Tibial nerve (tissue), 4 donors: ENCODE measurements at regions not wholly inside any gene's neighbourhood (a gene's known extent, or its start where the extent isn't known, plus 50 kb on each side); places are given as distances from the start of the nearest gene placed in this dataset.

Source experiments
- DNase-seq, 2 donors: peaks; one replicate each; pipeline ENCODE4 v3.0.0-alpha.2; 2019; ENCODE audit warnings: low spot score in 2 of 2
- H3K27ac ChIP-seq, 4 donors: fragments of 200-600 bp; sonication (generic) in 3 of 4; one replicate each; pipeline ENCODE4 v1.5.1; 2017 to 2019; ENCODE audit warnings: mild to moderate bottlenecking in 1 of 4
- H3K27me3 ChIP-seq, 2 donors: fragments of 200-600 bp; sonication (generic) in 1 of 2; one replicate each; pipeline versions ENCODE4 v1.5.1 to v1.6.0; 2017 to 2019
- H3K36me3 ChIP-seq, 3 donors: fragments of 200-600 bp; sonication (generic); one replicate each; pipeline ENCODE4 v1.5.1; 2018 to 2019
- H3K4me1 ChIP-seq, 4 donors: fragments of 200-600 bp; sonication (generic) in 3 of 4; one replicate each; pipeline ENCODE4 v1.5.1; 2017 to 2019
- H3K4me3 ChIP-seq, 4 donors: fragments of 200-600 bp; sonication (generic) in 3 of 4; one replicate each; pipeline ENCODE4 v1.5.1; 2017 to 2019; ENCODE audit warnings: mild to moderate bottlenecking in 1 of 4, moderate library complexity in 1 of 4
- H3K9me3 ChIP-seq, 4 donors: fragments of 200-600 bp; sonication (generic) in 3 of 4; one replicate each; pipeline ENCODE4 v1.5.1; 2017 to 2019
- EP300 ChIP-seq, 2 donors: sonication (generic); formaldehyde crosslinking; IDR thresholded peaks; one replicate each; pipeline ENCODE4 v1.6.1; 2017; ENCODE audit warnings: antibody characterized with exemption in 2 of 2, mild to moderate bottlenecking in 1 of 2
- POLR2A ChIP-seq, 2 donors: fragments of 450-650 bp; IDR thresholded peaks; one replicate each; pipeline ENCODE4 v1.6.1; 2017; ENCODE audit warnings: antibody characterized with exemption in 2 of 2, mild to moderate bottlenecking in 2 of 2, moderate library complexity in 2 of 2
- WGBS, 2 donors: methylation state at CpG; one replicate each; pipeline ENCODE4 v1.1.5; 2018; 5-methylcytosine and 5-hydroxymethylcytosine counted together
- TF ChIP-seq, protein P1 (sequence below), 5 experiments: fragments of 200-600 bp in 3 of 5; fragments of 450-650 bp in 2 of 5; sonication (generic) in 3 of 5; IDR thresholded peaks; one replicate each; pipeline ENCODE4 v1.5.1; 2016 to 2019; ENCODE audit warnings: antibody characterized with exemption in 5 of 5, mild to moderate bottlenecking in 3 of 5, moderate library complexity in 2 of 5

DNA sequence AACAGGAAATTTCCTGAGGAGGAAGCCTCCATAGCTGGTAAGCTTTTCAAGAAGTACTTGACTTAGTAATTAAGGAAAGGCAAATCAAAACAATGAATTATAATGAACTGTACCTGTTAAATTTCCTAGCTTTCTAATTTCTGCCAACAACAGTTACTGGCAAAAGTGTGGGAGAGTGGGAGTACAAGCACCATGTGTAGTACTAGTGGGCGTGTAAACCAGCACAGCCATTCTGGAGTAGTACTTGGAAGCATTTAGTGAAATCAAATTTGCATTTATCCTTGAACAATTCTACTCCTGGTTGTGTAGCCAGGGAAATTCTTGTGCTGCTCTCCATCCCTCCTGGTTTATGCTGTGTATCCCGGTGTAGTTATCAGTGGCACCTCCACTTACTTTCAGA is 190.8 kb downstream of the PRDM2 start:
- TF ChIP-seq POLR2A (IDR thresholded peaks at IDR 0.05) (no peak), EP300 (IDR thresholded peaks at IDR 0.05) (no peak)
- TF ChIP-seq, protein P1, sequence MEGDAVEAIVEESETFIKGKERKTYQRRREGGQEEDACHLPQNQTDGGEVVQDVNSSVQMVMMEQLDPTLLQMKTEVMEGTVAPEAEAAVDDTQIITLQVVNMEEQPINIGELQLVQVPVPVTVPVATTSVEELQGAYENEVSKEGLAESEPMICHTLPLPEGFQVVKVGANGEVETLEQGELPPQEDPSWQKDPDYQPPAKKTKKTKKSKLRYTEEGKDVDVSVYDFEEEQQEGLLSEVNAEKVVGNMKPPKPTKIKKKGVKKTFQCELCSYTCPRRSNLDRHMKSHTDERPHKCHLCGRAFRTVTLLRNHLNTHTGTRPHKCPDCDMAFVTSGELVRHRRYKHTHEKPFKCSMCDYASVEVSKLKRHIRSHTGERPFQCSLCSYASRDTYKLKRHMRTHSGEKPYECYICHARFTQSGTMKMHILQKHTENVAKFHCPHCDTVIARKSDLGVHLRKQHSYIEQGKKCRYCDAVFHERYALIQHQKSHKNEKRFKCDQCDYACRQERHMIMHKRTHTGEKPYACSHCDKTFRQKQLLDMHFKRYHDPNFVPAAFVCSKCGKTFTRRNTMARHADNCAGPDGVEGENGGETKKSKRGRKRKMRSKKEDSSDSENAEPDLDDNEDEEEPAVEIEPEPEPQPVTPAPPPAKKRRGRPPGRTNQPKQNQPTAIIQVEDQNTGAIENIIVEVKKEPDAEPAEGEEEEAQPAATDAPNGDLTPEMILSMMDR (IDR thresholded peaks at IDR 0.05), result no peak
- H3K36me3 ChIP-seq, result no peaks in the 10 kb centered on the region
- peaks cover 0 to 12% (median 2%) of the 10 kb centered on the region in 4 donors for H3K4me1 ChIP-seq
- no peak for DNase-seq
- no peak overlapping the region for H3K4me3 ChIP-seq
- no peak overlapping the region for H3K27ac ChIP-seq
- H3K27me3 ChIP-seq, result peaks cover 0 to 53% of the 10 kb centered on the region in 2 donors
- WGBS, 2 donors, result 95 to 98% methylated on average over 2 of the region's 2 CpGs
- peaks cover 0 to 23% (median 0%) of the 10 kb centered on the region in 4 donors for H3K9me3 ChIP-seq

DNA sequence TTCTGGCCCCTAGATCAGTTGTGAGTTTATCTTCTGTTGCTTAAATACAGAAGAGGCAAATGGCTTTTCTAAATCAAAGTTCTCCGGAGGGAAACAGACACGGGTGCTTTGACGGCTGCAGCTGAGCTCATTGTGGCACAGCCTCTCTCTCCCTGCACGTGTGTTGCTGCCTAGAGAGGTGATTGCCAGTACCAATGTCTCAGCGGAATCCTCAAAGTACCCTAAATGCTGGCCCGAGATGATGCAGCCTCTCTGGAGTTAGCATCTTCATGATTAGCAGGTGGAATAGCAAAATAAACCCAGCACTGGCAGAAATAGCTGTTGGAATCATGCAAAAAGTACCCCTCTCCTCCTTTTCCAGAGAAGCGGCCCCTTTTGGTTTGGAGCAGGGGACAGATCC is 192.2 kb downstream of the PRDM2 start:
- peaks cover 0 to 12% (median 2%) of the 10 kb centered on the region in 4 donors for H3K4me1 ChIP-seq
- DNase-seq, result no peak
- TF ChIP-seq EP300 (IDR thresholded peaks at IDR 0.05), result no peak
- TF ChIP-seq, protein P1 (IDR thresholded peaks at IDR 0.05), result no peak
- no peak for TF ChIP-seq POLR2A (IDR thresholded peaks at IDR 0.05)
- H3K27me3 ChIP-seq, result peaks cover 0 to 57% of the 10 kb centered on the region in 2 donors
- no peaks in the 10 kb centered on the region for H3K36me3 ChIP-seq
- peaks cover 0 to 17% (median 0%) of the 10 kb centered on the region in 4 donors for H3K9me3 ChIP-seq
- H3K27ac ChIP-seq, result peak overlapping the region in 1 of 4 donors; percentile 53
- WGBS, 2 donors, result 14 to 34% methylated on average over 7 of the region's 7 CpGs
- peak overlapping the region in 1 of 4 donors; percentile 48 for H3K4me3 ChIP-seq

DNA sequence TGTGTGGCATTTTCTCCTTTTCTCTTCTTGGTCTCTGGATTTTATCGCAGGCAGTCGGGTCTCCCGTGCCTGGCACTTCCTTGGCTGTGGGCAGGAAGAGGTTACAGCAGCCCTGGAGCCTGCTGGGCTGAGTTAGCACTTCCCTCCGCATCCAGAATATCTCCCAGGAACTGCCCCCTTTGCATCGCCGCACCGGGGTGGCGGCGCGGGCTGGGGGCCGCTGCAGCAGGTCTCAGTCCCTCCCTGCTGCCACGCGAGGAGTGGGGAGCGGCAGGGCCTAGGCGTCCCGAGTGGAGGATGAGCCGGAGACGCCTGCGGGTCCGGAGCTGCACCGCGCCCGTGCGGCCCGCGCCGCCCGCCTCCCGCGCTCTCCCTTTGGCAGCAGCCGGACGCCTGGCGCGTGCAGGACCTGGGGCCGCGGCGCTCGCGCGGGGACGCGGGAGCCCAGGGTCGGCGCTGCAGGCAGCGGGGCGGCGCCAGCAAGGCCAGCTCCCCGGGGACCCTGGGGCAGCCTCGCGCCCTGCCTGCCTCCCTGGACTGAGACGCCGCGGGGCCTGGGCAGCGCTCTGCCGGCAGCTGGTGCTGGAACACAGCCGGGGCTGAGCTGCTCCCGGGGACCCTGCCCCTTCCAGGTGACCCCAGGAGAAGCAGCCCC is 192.8 kb downstream of the PRDM2 start:
- WGBS, 2 donors, result 2 to 3% methylated on average over 7 to 8 of the region's 57 CpGs
- no peak for DNase-seq
- Histone ChIP-seq H3K27ac (peak overlapping the region in 1 of 4 donors; percentile 53), H3K4me3 (peak overlapping the region; percentile 19 to 48 (median 26)), H3K9me3 (peaks cover 0 to 14% (median 0%) of the 10 kb centered on the region in 4 donors), H3K36me3 (no peaks in the 10 kb centered on the region), H3K27me3 (peaks cover 0 to 57% of the 10 kb centered on the region in 2 donors), H3K4me1 (peaks cover 0 to 12% (median 2%) of the 10 kb centered on the region in 4 donors)
- no peak for TF ChIP-seq POLR2A (IDR thresholded peaks at IDR 0.05)

DNA sequence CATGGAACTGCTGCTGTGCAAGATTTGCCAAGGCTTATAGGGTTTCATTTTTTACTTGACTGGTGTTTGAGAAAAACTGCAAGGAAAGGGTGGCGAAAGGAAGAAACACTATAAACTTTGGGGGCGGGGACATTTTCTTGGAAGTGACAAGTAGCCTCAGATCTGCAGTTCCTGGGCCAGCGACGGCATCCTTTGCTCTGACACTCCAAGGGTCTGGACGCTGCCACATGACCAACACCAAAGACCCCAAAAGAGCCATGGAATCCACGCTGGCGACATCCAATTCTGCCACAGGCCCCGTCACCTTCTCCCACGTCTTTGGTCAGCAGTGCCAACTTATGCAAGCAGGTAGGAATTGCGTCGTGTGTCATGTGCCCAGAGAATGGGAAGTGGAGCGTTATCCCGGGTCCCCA is 193.4 kb downstream of the PRDM2 start:
- peaks cover 0 to 55% of the 10 kb centered on the region in 2 donors for H3K27me3 ChIP-seq

DNA sequence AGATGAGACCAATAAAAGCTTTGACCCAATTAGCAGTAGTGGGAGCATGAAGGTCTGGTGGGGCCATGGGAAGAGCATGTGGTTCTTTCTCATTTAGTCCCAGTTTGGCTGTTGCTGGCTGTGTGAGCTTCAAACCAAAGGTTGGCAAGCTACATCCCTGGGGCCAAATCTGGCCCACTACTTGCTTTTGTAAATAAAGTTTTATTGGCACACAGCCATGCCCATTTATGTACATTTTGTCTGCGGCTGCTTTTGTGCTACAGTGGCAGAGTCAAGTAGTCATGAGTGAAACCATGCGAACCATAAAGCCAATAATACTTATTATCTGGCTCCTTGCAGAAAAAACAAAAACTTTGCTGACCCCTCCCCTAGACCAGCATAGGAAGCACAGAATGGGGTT is 196.9 kb downstream of the PRDM2 start:
- Histone ChIP-seq H3K27me3 (peaks cover 0 to 29% of the 10 kb centered on the region in 2 donors), H3K27ac (no peak overlapping the region), H3K9me3 (no peaks in the 10 kb centered on the region), H3K4me3 (no peak overlapping the region), H3K4me1 (peaks cover 0 to 20% (median 2%) of the 10 kb centered on the region in 4 donors), H3K36me3 (no peaks in the 10 kb centered on the region)
- no peak for DNase-seq
- TF ChIP-seq POLR2A (IDR thresholded peaks at IDR 0.05) (no peak), EP300 (IDR thresholded peaks at IDR 0.05) (no peak)
- TF ChIP-seq, protein P1 (IDR thresholded peaks at IDR 0.05), result no peak
- WGBS, 2 donors, result 72 to 89% methylated on average over 2 of the region's 2 CpGs

More for the DNA sequence above, 193.4 kb downstream of the PRDM2 start:
- H3K4me3 ChIP-seq, result peak overlapping the region; percentile 19 to 48 (median 26)
- H3K4me1 ChIP-seq, result peaks cover 0 to 12% (median 2%) of the 10 kb centered on the region in 4 donors
- no peaks in the 10 kb centered on the region for H3K36me3 ChIP-seq
- H3K9me3 ChIP-seq, result peaks cover 0 to 14% (median 0%) of the 10 kb centered on the region in 4 donors
- TF ChIP-seq EP300 (IDR thresholded peaks at IDR 0.05), result no peak
- TF ChIP-seq, protein P1 (IDR thresholded peaks at IDR 0.05), result no peak
- no peak for TF ChIP-seq POLR2A (IDR thresholded peaks at IDR 0.05)
- 33 to 35% methylated on average over 13 of the region's 13 CpGs for WGBS, 2 donors
- peak in 1 of 2 donors; percentile 15 for DNase-seq
- H3K27ac ChIP-seq, result peak overlapping the region in 1 of 4 donors; percentile 53
